Osteocyte (in vitro differentiated cells): ENCODE measurements at regions not wholly inside any gene's neighbourhood (a gene's known extent, or its start where the extent isn't known, plus 50 kb on each side); places are given as distances from the start of the nearest gene placed in this dataset.

Source experiments
- DNase-seq: peaks from one replicate; pipeline ENCODE4 v3.0.0; 2021; ENCODE audit warnings: mixed read lengths; ENCODE audit not compliant: unreplicated experiment; ENCODE audit errors: extremely low spot score
- H3K27ac Mint-ChIP-seq: one replicate; pipeline ENCODE4 v1.8.0; 2021; ENCODE audit warnings: mild to moderate bottlenecking, mixed read lengths; ENCODE audit not compliant: unreplicated experiment
- H3K27me3 Mint-ChIP-seq: one replicate; pipeline ENCODE4 v1.8.0; 2021; ENCODE audit warnings: mixed read lengths; ENCODE audit not compliant: unreplicated experiment
- H3K36me3 Mint-ChIP-seq: one replicate; pipeline ENCODE4 v1.8.0; 2021; ENCODE audit warnings: mixed read lengths; ENCODE audit not compliant: unreplicated experiment
- H3K4me1 Mint-ChIP-seq: one replicate; pipeline ENCODE4 v1.8.0; 2021; ENCODE audit warnings: mixed read lengths; ENCODE audit not compliant: unreplicated experiment
- H3K4me3 Mint-ChIP-seq: one replicate; pipeline ENCODE4 v1.8.0; 2021; ENCODE audit warnings: mild to moderate bottlenecking, moderate library complexity, mixed read lengths; ENCODE audit not compliant: unreplicated experiment
- H3K9me3 Mint-ChIP-seq: one replicate; pipeline ENCODE4 v1.8.0; 2021; ENCODE audit warnings: mixed read lengths; ENCODE audit not compliant: unreplicated experiment
- CTCF ChIP-seq: fragments of 200-600 bp; sonication (generic); IDR thresholded peaks from 2 replicates; pipeline ENCODE4 v1.5.0; 2021; ENCODE audit warnings: antibody characterized with exemption, mild to moderate bottlenecking, moderate library complexity

- Mint-ChIP-seq H3K36me3 (no peaks in the 10 kb centered on the region), H3K27me3 (no peaks in the 10 kb centered on the region), H3K4me3 (no peak overlapping the region), H3K9me3 (peaks cover 31% of the 10 kb centered on the region), H3K4me1 (no peaks in the 10 kb centered on the region), H3K27ac (no peak overlapping the region)
- no peak for TF ChIP-seq CTCF
- no peak for DNase-seq
These were observed 641.4 kb upstream of the MGMT start for GRCh38 chr10:128825626-128826025.

DNA sequence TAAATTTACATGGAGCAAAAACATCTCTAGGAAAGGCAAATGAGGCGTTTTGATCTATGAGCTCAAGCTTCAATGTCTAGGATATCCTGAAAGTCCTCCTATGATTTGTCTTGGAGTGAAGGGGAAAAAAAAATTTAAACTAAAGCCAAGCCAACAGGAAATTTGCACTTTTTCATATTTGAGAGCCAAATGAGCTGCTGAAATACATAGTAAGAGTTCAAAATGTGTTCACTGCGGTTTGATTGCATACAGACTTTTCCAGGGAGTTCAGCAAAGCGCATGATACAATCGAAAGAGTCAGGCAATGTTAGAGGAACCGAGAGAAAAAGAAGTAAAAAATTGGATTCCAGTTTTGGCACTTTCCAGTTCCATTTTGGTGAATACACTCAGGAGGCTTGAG is 633.4 kb upstream of the MGMT start:
- Mint-ChIP-seq H3K27ac (no peak overlapping the region), H3K27me3 (no peaks in the 10 kb centered on the region), H3K36me3 (no peaks in the 10 kb centered on the region), H3K9me3 (peaks cover 29% of the 10 kb centered on the region), H3K4me1 (no peaks in the 10 kb centered on the region), H3K4me3 (no peak overlapping the region)
- TF ChIP-seq CTCF, result no peak
- DNase-seq, result no peak

GRCh38 chr10:128835361-128835760 is 631.7 kb upstream of the MGMT start:
- no peak for TF ChIP-seq CTCF
- no peaks in the 10 kb centered on the region for H3K4me1 Mint-ChIP-seq

GRCh38 chr10:128837478-128837877 is 629.6 kb upstream of the MGMT start:
- Mint-ChIP-seq H3K4me3 (no peak overlapping the region), H3K4me1 (no peaks in the 10 kb centered on the region), H3K27ac (no peak overlapping the region), H3K9me3 (peaks cover 25% of the 10 kb centered on the region), H3K36me3 (no peaks in the 10 kb centered on the region), H3K27me3 (no peaks in the 10 kb centered on the region)
- DNase-seq, result no peak
- no peak for TF ChIP-seq CTCF

More at GRCh38 chr10:128835361-128835760, 631.7 kb upstream of the MGMT start:
- H3K9me3 Mint-ChIP-seq, result peaks cover 21% of the 10 kb centered on the region
- no peaks in the 10 kb centered on the region for H3K36me3 Mint-ChIP-seq
- H3K4me3 Mint-ChIP-seq, result no peak overlapping the region
- no peak for DNase-seq
- no peak overlapping the region for H3K27ac Mint-ChIP-seq
- H3K27me3 Mint-ChIP-seq, result no peaks in the 10 kb centered on the region

DNA sequence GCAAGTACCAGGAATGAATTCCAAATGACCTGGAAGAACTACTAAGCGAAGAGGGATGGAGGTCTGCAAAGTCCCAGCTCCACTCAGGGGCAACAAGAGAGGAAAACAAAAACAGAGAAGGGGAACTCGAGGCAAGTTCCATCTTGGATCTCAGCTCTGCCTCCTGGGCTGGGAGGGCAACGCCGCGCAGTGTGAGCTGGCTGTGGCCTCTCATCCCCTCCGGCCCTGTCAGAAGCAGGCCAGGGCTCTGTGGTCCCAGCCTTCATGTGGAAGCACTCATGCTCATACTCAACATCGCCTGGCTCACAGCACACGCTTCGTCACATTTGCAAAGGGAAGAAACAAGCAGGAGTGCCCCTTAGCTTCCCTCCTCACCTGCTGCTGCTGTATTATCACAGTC is 627.9 kb upstream of the MGMT start:
- Mint-ChIP-seq H3K36me3 (no peaks in the 10 kb centered on the region), H3K4me1 (no peaks in the 10 kb centered on the region), H3K27ac (no peak overlapping the region), H3K27me3 (no peaks in the 10 kb centered on the region), H3K9me3 (peaks cover 12% of the 10 kb centered on the region), H3K4me3 (no peak overlapping the region)
- DNase-seq, result peak; percentile 67
- no peak for TF ChIP-seq CTCF
